ENCODE measurements at regions not wholly inside any gene's neighbourhood (a gene's known extent, or its start where the extent isn't known, plus 50 kb on each side); places are given as distances from the start of the nearest gene placed in this dataset.
A peak's percentile ranks its signal among the peaks of the same experiment; 100 is the strongest.

DNA sequence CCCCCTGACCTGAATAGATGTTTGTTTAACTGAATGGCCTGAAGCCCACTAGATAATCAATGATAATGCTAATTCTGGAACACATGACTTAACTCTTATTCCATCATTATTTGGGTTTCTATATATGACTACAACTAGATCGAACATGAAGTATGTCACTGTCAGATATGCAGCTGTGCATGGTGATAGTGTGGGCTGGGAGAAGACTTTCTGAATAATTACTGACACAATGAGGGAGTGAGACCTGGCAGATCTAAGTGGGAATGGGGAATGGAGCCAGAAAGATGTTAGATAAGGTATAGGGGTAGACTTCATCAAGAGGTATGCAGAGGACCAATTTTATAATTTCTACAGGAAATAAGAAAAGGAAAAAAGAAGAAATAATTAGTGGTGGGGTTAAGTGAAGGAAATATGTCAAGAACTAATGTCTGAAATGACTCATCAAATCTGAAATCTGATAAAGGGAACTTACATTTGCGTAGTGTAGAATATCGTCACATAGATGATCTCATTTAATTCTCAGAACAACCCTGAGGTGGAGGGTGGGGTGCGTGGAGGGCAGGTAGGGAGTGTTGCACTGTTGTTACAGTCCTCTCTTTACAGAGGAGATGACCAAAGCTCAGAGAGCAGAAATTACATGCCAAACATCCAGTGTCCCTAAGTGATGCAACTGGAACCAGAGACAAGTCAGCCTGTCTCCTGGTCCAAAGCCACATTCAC lies 68.2 kb upstream of the EED start:
- TF ChIP-seq, protein P1, sequence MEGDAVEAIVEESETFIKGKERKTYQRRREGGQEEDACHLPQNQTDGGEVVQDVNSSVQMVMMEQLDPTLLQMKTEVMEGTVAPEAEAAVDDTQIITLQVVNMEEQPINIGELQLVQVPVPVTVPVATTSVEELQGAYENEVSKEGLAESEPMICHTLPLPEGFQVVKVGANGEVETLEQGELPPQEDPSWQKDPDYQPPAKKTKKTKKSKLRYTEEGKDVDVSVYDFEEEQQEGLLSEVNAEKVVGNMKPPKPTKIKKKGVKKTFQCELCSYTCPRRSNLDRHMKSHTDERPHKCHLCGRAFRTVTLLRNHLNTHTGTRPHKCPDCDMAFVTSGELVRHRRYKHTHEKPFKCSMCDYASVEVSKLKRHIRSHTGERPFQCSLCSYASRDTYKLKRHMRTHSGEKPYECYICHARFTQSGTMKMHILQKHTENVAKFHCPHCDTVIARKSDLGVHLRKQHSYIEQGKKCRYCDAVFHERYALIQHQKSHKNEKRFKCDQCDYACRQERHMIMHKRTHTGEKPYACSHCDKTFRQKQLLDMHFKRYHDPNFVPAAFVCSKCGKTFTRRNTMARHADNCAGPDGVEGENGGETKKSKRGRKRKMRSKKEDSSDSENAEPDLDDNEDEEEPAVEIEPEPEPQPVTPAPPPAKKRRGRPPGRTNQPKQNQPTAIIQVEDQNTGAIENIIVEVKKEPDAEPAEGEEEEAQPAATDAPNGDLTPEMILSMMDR (IDR thresholded peaks at IDR 0.05), result no peak
- Histone ChIP-seq H3K4me3 (no peak overlapping the region), H3K27me3 (ENCODE audit: insufficient read depth in 3 of 3, low read length in 2 of 3) (no peaks in the 10 kb centered on the region), H3K27ac (no peak overlapping the region), H3K36me3 (ENCODE audit: insufficient read depth in 1 of 2, low read depth in 1 of 2) (no peaks in the 10 kb centered on the region), H3K4me1 (peaks cover 28% of the 10 kb centered on the region), H3K9me3 (no peaks in the 10 kb centered on the region)
- no peak for DNase-seq
- 73 to 78% (median 75%) methylated on average over 4 of the region's 4 CpGs for WGBS, 3 donors
- intact Hi-C loops (cut with DNase I), result no loop called here
- ATAC-seq, result no peak

DNA sequence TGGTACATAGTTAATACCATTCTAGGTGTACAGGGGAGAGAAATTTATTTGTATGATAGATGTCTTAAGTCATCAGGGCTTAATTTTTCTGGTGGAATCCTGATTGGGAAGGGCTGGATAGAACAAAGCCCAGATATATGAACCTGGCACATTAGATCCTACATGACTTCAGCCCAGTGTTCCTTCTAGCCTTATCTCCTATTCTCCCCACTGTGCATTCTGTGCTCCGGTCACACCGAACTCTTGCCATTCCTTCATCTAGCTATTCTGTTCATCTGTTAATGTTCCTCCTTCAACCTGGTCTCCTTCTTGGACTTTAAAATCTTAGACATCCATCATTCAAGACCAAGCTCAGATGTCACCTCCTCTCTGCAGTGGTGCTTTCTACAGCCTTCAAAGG lies 68.9 kb upstream of the EED start:
- no peaks in the 10 kb centered on the region for H3K27me3 ChIP-seq (ENCODE audit: insufficient read depth in 3 of 3, low read length in 2 of 3)
- no peaks in the 10 kb centered on the region for H3K36me3 ChIP-seq (ENCODE audit: insufficient read depth in 1 of 2, low read depth in 1 of 2)
- H3K4me3 ChIP-seq, result no peak overlapping the region
- ATAC-seq, result no peak
- H3K27ac ChIP-seq, result peak overlapping the region; percentile 97
- H3K9me3 ChIP-seq, result no peaks in the 10 kb centered on the region
- intact Hi-C loops (cut with DNase I), result no loop called here
- 93 to 98% (median 96%) methylated on average over 2 of the region's 2 CpGs for WGBS, 3 donors
- H3K4me1 ChIP-seq, result peaks cover 28% of the 10 kb centered on the region
- DNase-seq, result no peak
- TF ChIP-seq, protein P1 (IDR thresholded peaks at IDR 0.05), result no peak

DNA sequence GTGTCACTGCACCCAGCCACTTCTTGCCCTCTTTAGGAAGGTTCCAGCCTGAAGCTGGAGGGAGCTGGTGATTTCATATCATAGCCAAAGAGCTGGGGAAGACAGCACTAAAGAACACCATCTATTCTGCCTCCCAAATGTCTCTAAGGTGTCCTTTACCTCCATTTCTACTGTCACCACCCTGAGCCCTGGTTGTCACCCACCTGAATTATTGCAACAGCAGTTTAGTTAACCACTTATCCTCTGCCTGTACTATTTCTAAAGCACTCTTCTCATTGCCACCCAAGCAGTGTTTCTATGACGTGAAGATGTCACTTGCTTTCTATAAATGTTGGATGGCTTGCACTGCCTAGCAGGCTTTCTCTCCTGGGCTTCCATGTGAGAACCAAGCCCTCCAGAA lies 69.4 kb upstream of the EED start:
- Histone ChIP-seq H3K27ac (peak overlapping the region; percentile 97), H3K4me1 (peaks cover 28% of the 10 kb centered on the region), H3K36me3 (ENCODE audit: insufficient read depth in 1 of 2, low read depth in 1 of 2) (no peaks in the 10 kb centered on the region), H3K4me3 (no peak overlapping the region), H3K9me3 (no peaks in the 10 kb centered on the region), H3K27me3 (ENCODE audit: insufficient read depth in 3 of 3, low read length in 2 of 3) (no peaks in the 10 kb centered on the region)
- intact Hi-C loops (cut with DNase I), result no loop called here
- TF ChIP-seq, protein P1 (IDR thresholded peaks at IDR 0.05), result no peak
- WGBS, 3 donors, result 69 to 93% (median 72%) methylated on average over 1 of the region's 1 CpG
- DNase-seq (no peak), ATAC-seq (no peak)

DNA sequence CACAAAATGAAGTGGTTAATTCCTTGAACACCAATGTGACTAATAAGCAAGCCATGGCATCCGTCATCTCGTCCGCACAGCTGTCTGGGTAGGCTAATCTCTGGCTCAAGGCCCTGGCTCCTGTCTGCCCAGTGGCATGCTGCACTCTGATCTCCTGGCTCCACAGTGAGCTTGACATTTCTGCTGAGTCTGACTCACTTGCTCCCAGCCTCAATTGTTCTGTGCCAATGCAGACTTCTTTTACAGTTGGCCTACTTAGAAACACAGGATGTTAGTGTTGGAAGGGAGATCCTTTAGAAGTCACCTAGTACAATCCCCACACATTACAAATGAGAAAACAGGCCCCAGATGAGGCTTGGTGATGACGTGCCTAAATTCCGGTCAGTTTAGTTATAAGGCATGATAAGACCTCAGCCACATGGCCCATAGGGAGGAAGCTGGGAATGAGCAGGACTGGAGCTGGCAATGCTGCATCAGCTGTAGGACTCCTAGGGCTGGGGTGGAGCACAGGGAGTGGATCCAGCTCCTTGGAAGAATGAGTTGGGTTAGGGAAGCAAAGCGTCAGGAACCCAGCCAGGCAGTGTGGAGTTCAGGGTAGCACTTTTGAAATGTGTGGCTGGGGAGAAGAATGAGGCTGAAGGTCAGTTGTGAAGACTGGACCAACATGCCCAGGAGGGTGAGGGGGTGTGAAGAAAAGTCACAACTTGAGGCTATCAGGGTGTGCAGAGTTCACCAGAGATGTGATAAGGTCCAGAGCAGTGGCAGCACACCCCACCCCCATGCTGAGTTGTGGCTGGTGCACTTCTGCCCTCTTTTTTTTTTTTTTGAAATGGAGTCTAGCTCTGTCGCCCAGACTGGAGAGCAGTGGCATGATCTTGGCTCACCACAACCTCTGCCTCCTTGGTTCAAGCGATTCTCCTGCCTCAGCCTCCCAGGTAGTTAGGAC lies 70.2 kb upstream of the EED start:
- DNase-seq (peak; percentile 86 to 93), ATAC-seq (peak; percentile 98 to 99 (median 98))
- Histone ChIP-seq H3K4me1 (peaks cover 28% of the 10 kb centered on the region), H3K36me3 (ENCODE audit: insufficient read depth in 1 of 2, low read depth in 1 of 2) (no peaks in the 10 kb centered on the region), H3K9me3 (no peaks in the 10 kb centered on the region), H3K27ac (peak overlapping the region; percentile 97), H3K27me3 (ENCODE audit: insufficient read depth in 3 of 3, low read length in 2 of 3) (no peaks in the 10 kb centered on the region), H3K4me3 (peak overlapping the region; percentile 10)
- 22 to 28% (median 24%) methylated on average over 8 of the region's 8 CpGs for WGBS, 3 donors
- TF ChIP-seq, protein P1 (IDR thresholded peaks at IDR 0.05), result no peak
- intact Hi-C loops (cut with DNase I), result loop anchor here (1.0 to 5.0 kb wide), 2 partner anchors 102 to 105 kb away; partner anchors contain the start of gene PICALM (in 1 of the 2)

Measured in psoas muscle (tissue), 7 donors.